Bronchial epithelial cell (primary cell): ENCODE measurements at regions not wholly inside any gene's neighbourhood (a gene's known extent, or its start where the extent isn't known, plus 50 kb on each side); places are given as distances from the start of the nearest gene placed in this dataset.

Experiments used
- DNase-seq: peaks from one replicate; pipeline ENCODE4 v3.0.0-alpha.2; 2010; ENCODE audit warnings: low read depth
- FAIRE-seq: peaks from 2 replicates; lab custom pipeline; 2011; peaks lifted over from hg19 to GRCh38; lab: Jason Lieb, UNC
- H3K27me3 ChIP-seq: 2 replicates; pipeline ENCODE4 v1.5.1; 2011; ENCODE audit warnings: low read length; ENCODE audit not compliant: control insufficient read depth, insufficient read depth
- H3K36me3 ChIP-seq: 2 replicates; pipeline ENCODE4 v1.5.1; 2011; ENCODE audit warnings: low read length; ENCODE audit not compliant: control insufficient read depth, insufficient read depth
- H3K4me3 ChIP-seq: 2 replicates; pipeline ENCODE4 v1.5.1; 2011; ENCODE audit warnings: mild to moderate bottlenecking, low read depth, low read length, control low read depth
- CTCF ChIP-seq: IDR thresholded peaks from 2 replicates; pipeline ENCODE4 v1.5.1; 2011; ENCODE audit warnings: mild to moderate bottlenecking, moderate library complexity, low read length, control low read depth, inconsistent platforms; ENCODE audit not compliant: insufficient read depth, severe bottlenecking

GRCh38 chr5:42950456-42951292 is 89.4 kb downstream of the ANXA2R start:
- Histone ChIP-seq H3K4me3 (peak overlapping the region; percentile 36), H3K36me3 (no peaks in the 10 kb centered on the region), H3K27me3 (no peaks in the 10 kb centered on the region)
- DNase-seq (peak; percentile 99), FAIRE-seq (no peak)
- TF ChIP-seq CTCF, result no peak

GRCh38 chr5:42950116-42950455 is 90.0 kb downstream of the ANXA2R start:
- FAIRE-seq, result no peak
- no peak for TF ChIP-seq CTCF
- H3K27me3 ChIP-seq, result no peaks in the 10 kb centered on the region
- H3K36me3 ChIP-seq, result no peaks in the 10 kb centered on the region
- H3K4me3 ChIP-seq, result no peak overlapping the region
- DNase-seq, result no peak

DNA sequence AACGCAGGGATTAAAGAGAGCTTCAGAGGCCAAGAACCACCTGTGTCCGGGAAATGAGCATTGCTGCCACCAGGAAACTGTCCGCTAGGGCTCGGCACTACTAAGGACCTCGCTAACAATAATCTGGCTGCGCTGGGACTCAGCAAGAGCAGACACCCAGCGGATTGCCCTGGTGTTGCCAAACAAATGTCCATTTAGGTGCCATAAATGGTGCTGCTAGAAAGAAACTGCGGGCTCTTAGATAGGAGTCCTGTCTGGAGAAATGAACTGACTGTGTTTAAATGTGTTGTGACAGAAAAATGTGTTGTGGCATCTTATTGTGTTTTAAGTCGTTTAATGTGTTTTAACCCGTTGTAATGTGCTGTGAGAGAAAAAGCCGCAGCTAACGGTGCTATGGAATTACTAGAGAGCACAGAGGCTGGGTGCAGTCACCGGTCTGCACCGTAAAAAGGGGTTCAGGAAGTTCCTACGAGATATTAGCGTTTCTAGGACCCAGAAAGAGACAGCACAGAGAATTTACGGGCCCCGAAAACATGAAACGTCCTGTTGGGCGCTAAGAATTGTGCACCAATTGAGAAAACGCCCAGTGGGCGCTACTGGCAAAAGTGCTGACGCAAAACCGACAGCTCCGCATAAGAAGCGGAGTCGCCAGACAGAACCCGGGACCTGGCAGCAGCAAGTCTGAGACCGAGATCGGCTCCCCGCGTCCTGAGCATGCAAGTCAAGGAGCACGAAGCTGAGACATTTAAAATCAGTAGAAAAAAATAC is 90.6 kb downstream of the ANXA2R start:
- TF ChIP-seq CTCF, result peak; percentile 25
- Histone ChIP-seq H3K27me3 (no peaks in the 10 kb centered on the region), H3K4me3 (no peak overlapping the region), H3K36me3 (no peaks in the 10 kb centered on the region)
- DNase-seq, result peak; percentile 30
- FAIRE-seq, result no peak

GRCh38 chr5:42948961-42949347 is 91.2 kb downstream of the ANXA2R start:
- FAIRE-seq (no peak), DNase-seq (no peak)
- no peak for TF ChIP-seq CTCF
- no peaks in the 10 kb centered on the region for H3K36me3 ChIP-seq
- no peaks in the 10 kb centered on the region for H3K27me3 ChIP-seq
- no peak overlapping the region for H3K4me3 ChIP-seq

DNA sequence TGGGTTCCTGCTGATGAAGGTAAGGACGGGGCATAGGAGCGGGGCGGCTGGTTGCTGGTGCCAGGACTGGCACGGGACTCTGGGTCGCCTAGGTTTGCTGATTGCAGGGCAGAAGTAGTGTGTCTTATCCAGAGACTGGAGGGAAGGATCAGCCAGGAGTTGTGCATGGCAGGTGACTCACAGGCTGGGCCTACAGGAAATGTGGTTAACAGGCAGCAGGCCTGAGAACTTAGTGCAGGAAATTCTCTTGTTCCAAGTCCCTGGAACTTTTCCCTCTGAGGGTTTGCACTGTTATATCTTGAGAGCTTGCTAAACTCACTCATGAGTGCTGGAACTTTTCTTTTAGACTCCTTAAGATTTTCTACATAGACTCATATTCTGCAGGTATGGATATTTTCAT is 95.1 kb downstream of the ANXA2R start:
- TF ChIP-seq CTCF, result no peak
- Histone ChIP-seq H3K4me3 (no peak overlapping the region), H3K36me3 (no peaks in the 10 kb centered on the region), H3K27me3 (no peaks in the 10 kb centered on the region)
- no peak for FAIRE-seq
- DNase-seq, result peak; percentile 86
